ENCODE measurements at regions not wholly inside any gene's neighbourhood (a gene's known extent, or its start where the extent isn't known, plus 50 kb on each side); places are given as distances from the start of the nearest gene placed in this dataset.
A peak's percentile ranks its signal among the peaks of the same experiment; 100 is the strongest.
"Not testable (repeated sequence)": the region's sequence is repeated elsewhere in the genome, so short reads cannot be mapped to it uniquely, and the experiment has no call there.

GRCh38 chrX:130502016-130502570 is 100.3 kb downstream of the RBMX2 start:
- no peak overlapping the region for H3K4me3 ChIP-seq (ENCODE audit: control insufficient read depth, low read depth, low read length)
- TF ChIP-seq CTCF (IDR thresholded peaks at IDR 0.05; ENCODE audit: control insufficient read depth, insufficient read depth, low read depth, low read length, missing control alignments): no peak
- no peak for DNase-seq (ENCODE audit: low read depth)

GRCh38 chrX:130504019-130504418 is 102.2 kb downstream of the RBMX2 start:
- no peak for TF ChIP-seq CTCF (IDR thresholded peaks at IDR 0.05; ENCODE audit: control insufficient read depth, insufficient read depth, low read depth, low read length, missing control alignments)
- no peak overlapping the region for H3K4me3 ChIP-seq (ENCODE audit: control insufficient read depth, low read depth, low read length)
- DNase-seq (ENCODE audit: low read depth): no peak

DNA sequence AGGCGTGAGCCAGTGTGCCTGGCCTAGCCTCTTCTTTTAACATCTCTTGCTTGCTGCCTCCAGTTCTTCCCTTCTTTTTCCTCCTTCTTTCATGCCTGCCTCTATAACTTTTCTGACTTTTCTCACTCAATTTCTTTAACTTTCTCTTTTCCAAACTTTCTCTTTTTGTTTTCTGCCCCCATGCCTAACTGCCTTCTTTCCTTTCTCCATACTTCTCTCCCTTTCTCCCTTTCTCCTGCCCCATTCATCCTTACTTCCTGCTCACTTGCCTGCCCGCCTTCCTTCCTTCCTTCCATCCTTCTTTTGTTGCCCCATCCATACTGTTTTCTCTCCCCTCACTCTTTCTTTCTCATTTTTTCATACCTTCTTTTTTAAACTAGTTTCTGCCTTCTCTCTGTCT is 105.2 kb downstream of the RBMX2 start:
- no peak for DNase-seq (ENCODE audit: low read depth)
- TF ChIP-seq CTCF (IDR thresholded peaks at IDR 0.05; ENCODE audit: control insufficient read depth, insufficient read depth, low read depth, low read length, missing control alignments): no peak
- H3K4me3 ChIP-seq (ENCODE audit: control insufficient read depth, low read depth, low read length): no peak overlapping the region

GRCh38 chrX:130512534-130512933 is 110.7 kb downstream of the RBMX2 start:
- DNase-seq (ENCODE audit: low read depth); H3K4me3 ChIP-seq (ENCODE audit: control insufficient read depth, low read depth, low read length): not testable (repeated sequence)

DNA sequence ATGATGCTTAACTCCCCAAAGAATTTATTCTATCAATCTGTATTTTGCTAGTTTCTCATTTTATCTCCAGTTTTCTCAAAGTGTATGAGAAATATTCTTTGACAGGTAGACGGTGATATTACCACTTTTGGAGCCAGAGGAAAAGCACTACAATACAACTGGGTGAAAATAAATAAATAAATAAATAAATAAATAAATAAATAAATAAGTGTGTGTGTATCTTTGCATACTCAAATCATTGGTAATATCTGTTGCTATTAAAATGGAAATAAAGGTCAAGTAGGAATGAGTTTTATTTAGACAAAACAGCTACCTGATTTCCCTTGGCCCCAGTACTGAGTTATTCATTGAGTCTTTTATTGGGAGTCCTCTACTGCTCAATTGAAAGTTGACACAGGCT is 114.3 kb downstream of the RBMX2 start:
- no peak for DNase-seq (ENCODE audit: low read depth)
- H3K4me3 ChIP-seq (ENCODE audit: control insufficient read depth, low read depth, low read length): no peak overlapping the region
- TF ChIP-seq CTCF (IDR thresholded peaks at IDR 0.05; ENCODE audit: control insufficient read depth, insufficient read depth, low read depth, low read length, missing control alignments): no peak

- no peak for TF ChIP-seq CTCF (IDR thresholded peaks at IDR 0.05; ENCODE audit: control insufficient read depth, insufficient read depth, low read depth, low read length, missing control alignments)
- no peak for DNase-seq (ENCODE audit: low read depth)
- H3K4me3 ChIP-seq (ENCODE audit: control insufficient read depth, low read depth, low read length): peak overlapping the region; percentile 33
These were observed 121.9 kb downstream of the RBMX2 start for GRCh38 chrX:130523460-130524394.

GRCh38 chrX:130524476-130525194 is 122.8 kb downstream of the RBMX2 start:
- no peak for TF ChIP-seq CTCF (IDR thresholded peaks at IDR 0.05; ENCODE audit: control insufficient read depth, insufficient read depth, low read depth, low read length, missing control alignments)
- DNase-seq (ENCODE audit: low read depth): no peak
- no peak overlapping the region for H3K4me3 ChIP-seq (ENCODE audit: control insufficient read depth, low read depth, low read length)

All from AG09309 (cell line).